DOHH2 (cell line): ENCODE measurements at regions not wholly inside any gene's neighbourhood (a gene's known extent, or its start where the extent isn't known, plus 50 kb on each side); places are given as distances from the start of the nearest gene placed in this dataset.

Source experiments
- H3F3A ChIP-seq: fragments of 200-600 bp; sonication (generic), shearing (Covaris generic); 2 replicates; pipeline ENCODE4 v1.6.0; 2016; ENCODE audit warnings: antibody characterized with exemption, mild to moderate bottlenecking; ENCODE audit not compliant: control insufficient read depth, insufficient read depth
- H3K27ac ChIP-seq: fragments of 200-600 bp; sonication (generic); 2 replicates; pipeline ENCODE4 v1.5.1; 2014; ENCODE audit warnings: low read depth, mild to moderate bottlenecking, low read length, moderate library complexity
- H3K27me3 ChIP-seq: fragments of 200-600 bp; sonication (generic); 2 replicates; pipeline ENCODE4 v1.6.1; 2014; ENCODE audit warnings: mild to moderate bottlenecking, low read length, mixed read lengths; ENCODE audit not compliant: control insufficient read depth
- H3K36me3 ChIP-seq: fragments of 200-600 bp; sonication (generic); 2 replicates; pipeline ENCODE4 v1.6.1; 2014; ENCODE audit warnings: mild to moderate bottlenecking, low read length, moderate library complexity, mixed read lengths; ENCODE audit not compliant: control insufficient read depth
- H3K4me1 ChIP-seq: fragments of 200-600 bp; sonication (generic); 2 replicates; pipeline ENCODE4 v1.6.1; 2014; ENCODE audit warnings: mild to moderate bottlenecking, low read length, mixed read lengths; ENCODE audit not compliant: control insufficient read depth
- H3K4me2 ChIP-seq: fragments of 200-600 bp; sonication (generic); 2 replicates; pipeline ENCODE4 v1.6.0; 2014; ENCODE audit warnings: mild to moderate bottlenecking, low read length, moderate library complexity
- H3K4me3 ChIP-seq: fragments of 200-600 bp; sonication (generic); 2 replicates; pipeline ENCODE4 v1.5.1; 2014; ENCODE audit warnings: mild to moderate bottlenecking, low read length, mixed read lengths
- H3K79me2 ChIP-seq: fragments of 200-600 bp; sonication (generic); 2 replicates; pipeline ENCODE4 v1.6.1; 2014; ENCODE audit warnings: mild to moderate bottlenecking, low read length, mixed read lengths; ENCODE audit not compliant: control insufficient read depth
- H3K9me2 ChIP-seq: fragments of 200-600 bp; sonication (generic); replicated peaks from 2 replicates; pipeline ENCODE4 v1.6.1; 2014; ENCODE audit warnings: mild to moderate bottlenecking, low read length, mixed read lengths; ENCODE audit not compliant: control insufficient read depth
- H3K9me3 ChIP-seq: fragments of 200-600 bp; sonication (generic); 2 replicates; pipeline ENCODE4 v1.6.1; 2014; ENCODE audit warnings: antibody characterized with exemption, low read length, mixed read lengths; ENCODE audit not compliant: control insufficient read depth, insufficient read depth
- H4K20me1 ChIP-seq: fragments of 200-600 bp; sonication (generic); 2 replicates; pipeline ENCODE4 v1.6.0; 2014; ENCODE audit warnings: low read depth, mild to moderate bottlenecking, antibody characterized with exemption, low read length, moderate library complexity; ENCODE audit not compliant: control insufficient read depth, insufficient read depth
- CTCF ChIP-seq: fragments of 200-600 bp; sonication (generic); IDR thresholded peaks from one replicate; pipeline ENCODE4 v1.5.1; 2014; ENCODE audit warnings: antibody characterized with exemption, mild to moderate bottlenecking, low read depth, low read length; ENCODE audit not compliant: poor library complexity, severe bottlenecking
- EZH2phosphoT487 ChIP-seq: fragments of 200-600 bp; sonication (generic); IDR thresholded peaks from 2 replicates; pipeline ENCODE4 v1.6.1; 2017; ENCODE audit warnings: borderline replicate concordance, mild to moderate bottlenecking, antibody characterized with exemption, low read length, moderate library complexity, mixed read lengths

GRCh38 chr3:150227839-150228238 is 180.3 kb upstream of the TSC22D2 start:
- peaks cover 21% of the 10 kb centered on the region for H3K27me3 ChIP-seq
- H3K4me1 ChIP-seq: no peaks in the 10 kb centered on the region
- H3K9me2 ChIP-seq: no peaks in the 10 kb centered on the region
- no peak overlapping the region for H3K4me3 ChIP-seq
- no peaks in the 10 kb centered on the region for H3K79me2 ChIP-seq
- no peak overlapping the region for H3K4me2 ChIP-seq
- no peaks in the 10 kb centered on the region for H3K9me3 ChIP-seq
- H3F3A ChIP-seq: no peaks in the 10 kb centered on the region
- TF ChIP-seq EZH2phosphoT487 (no peak), CTCF (peak; percentile 88)
- H3K36me3 ChIP-seq: no peaks in the 10 kb centered on the region
- no peak overlapping the region for H3K27ac ChIP-seq
- H4K20me1 ChIP-seq: no peaks in the 10 kb centered on the region; the same call in 1 of the 2 replicates

- Histone ChIP-seq H3K4me3 (no peak overlapping the region), H4K20me1 (no peaks in the 10 kb centered on the region; the same call in 1 of the 2 replicates), H3K27ac (no peak overlapping the region), H3K9me2 (no peaks in the 10 kb centered on the region), H3K4me1 (peaks cover 3% of the 10 kb centered on the region; the same call in 1 of the 2 replicates), H3K4me2 (no peak overlapping the region), H3F3A (no peaks in the 10 kb centered on the region), H3K79me2 (no peaks in the 10 kb centered on the region), H3K36me3 (no peaks in the 10 kb centered on the region), H3K9me3 (no peaks in the 10 kb centered on the region), H3K27me3 (peaks cover 31% of the 10 kb centered on the region)
- TF ChIP-seq CTCF (no peak), EZH2phosphoT487 (no peak)
Observed at GRCh38 chr3:150225986-150226385, 182.1 kb upstream of the TSC22D2 start.

- no peaks in the 10 kb centered on the region for H3K79me2 ChIP-seq
- no peaks in the 10 kb centered on the region for H3K36me3 ChIP-seq
- H3K4me2 ChIP-seq: no peak overlapping the region
- H4K20me1 ChIP-seq: no peaks in the 10 kb centered on the region; the same call in 1 of the 2 replicates
- peaks cover 33% of the 10 kb centered on the region for H3K27me3 ChIP-seq
- no peaks in the 10 kb centered on the region for H3K9me3 ChIP-seq
- no peak overlapping the region for H3K27ac ChIP-seq
- H3K4me1 ChIP-seq: peaks cover 9% of the 10 kb centered on the region
- H3F3A ChIP-seq: no peaks in the 10 kb centered on the region
- no peaks in the 10 kb centered on the region for H3K9me2 ChIP-seq
- TF ChIP-seq EZH2phosphoT487: no peak
- TF ChIP-seq CTCF: no peak
- no peak overlapping the region for H3K4me3 ChIP-seq
Observed at GRCh38 chr3:150223558-150223957, 184.5 kb upstream of the TSC22D2 start.
